HG03342 (cell line): ENCODE measurements at regions not wholly inside any gene's neighbourhood (a gene's known extent, or its start where the extent isn't known, plus 50 kb on each side); places are given as distances from the start of the nearest gene placed in this dataset.
"Not testable (repeated sequence)": the region's sequence is repeated elsewhere in the genome, so short reads cannot be mapped to it uniquely, and the experiment has no call there.

Source experiments
- ATAC-seq: cut with Tn5 transposase; IDR thresholded peaks from one replicate; pipeline ENCODE4 v1.9.1; 2021; ENCODE audit warnings: mild to moderate bottlenecking, moderate library complexity; ENCODE audit not compliant: unreplicated experiment

DNA sequence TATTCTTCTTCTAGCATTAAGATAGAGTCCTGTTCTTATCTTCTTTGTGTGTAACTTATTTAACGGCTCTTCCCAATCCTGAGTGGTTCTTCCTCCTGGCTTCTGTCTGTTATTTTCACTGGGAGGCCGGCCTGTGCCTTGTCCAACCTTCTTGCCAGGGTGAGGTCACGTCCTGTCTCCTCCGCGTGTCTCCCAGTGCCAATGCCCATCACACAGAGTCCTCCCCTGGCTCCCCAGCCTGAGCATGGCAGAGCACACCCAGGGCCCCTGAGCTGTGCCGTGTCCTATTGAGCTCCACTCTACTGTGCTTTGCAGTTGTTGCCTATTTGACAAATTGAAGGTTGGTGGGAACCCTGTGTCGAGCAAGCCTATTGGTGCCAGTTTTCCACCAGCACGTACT, 487.3 kb downstream of the BRD1 start:
- ATAC-seq: no peak

- not testable (repeated sequence) for ATAC-seq
Measured at GRCh38 chr22:49336483-49336882, 491.2 kb downstream of the BRD1 start.

DNA sequence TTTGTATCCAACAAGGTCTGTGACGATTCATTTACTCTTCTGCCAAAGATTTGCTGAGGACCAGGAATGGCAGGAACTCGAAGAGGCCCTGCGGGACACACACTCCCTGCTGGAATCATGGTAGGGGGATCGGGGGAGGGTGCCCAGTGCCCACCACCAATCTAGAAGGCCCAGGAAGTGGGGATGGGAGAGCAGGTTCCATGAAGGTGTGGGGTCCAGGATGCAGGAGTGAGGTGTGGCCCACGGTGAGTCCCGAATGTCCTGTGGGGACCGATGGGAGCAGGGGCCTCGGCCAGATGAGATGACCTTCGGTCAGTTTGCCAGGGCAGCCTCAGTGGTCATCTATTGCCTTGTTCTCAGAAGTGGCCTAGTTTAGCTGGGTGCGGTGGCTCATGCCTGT, 492.7 kb downstream of the BRD1 start:
- ATAC-seq: no peak

- no peak for ATAC-seq
Measured at GRCh38 chr22:49334449-49334789, 493.3 kb downstream of the BRD1 start.

GRCh38 chr22:49333206-49333605, 494.5 kb downstream of the BRD1 start:
- ATAC-seq: no peak

GRCh38 chr22:49332691-49333090, 495.0 kb downstream of the BRD1 start:
- no peak for ATAC-seq

DNA sequence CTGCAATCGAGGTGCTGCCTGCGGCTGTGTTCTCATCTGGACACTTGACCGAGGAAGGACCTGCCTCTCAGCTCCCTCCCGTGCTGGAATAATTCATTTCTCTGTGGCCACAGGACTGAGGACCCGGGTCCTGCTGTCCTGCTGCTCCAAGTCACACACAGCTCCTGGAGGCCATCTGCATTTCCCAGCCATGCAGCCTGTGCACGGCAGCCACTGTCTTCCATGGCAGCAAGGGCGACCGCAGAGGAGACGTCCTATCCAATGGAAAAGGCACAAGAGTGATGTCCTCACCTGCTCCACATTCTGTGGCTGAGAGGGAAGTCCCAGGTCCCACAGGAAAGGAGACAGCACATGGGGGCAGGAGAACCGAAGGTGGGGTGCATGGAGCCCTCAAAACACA, 495.8 kb downstream of the BRD1 start:
- ATAC-seq: no peak

DNA sequence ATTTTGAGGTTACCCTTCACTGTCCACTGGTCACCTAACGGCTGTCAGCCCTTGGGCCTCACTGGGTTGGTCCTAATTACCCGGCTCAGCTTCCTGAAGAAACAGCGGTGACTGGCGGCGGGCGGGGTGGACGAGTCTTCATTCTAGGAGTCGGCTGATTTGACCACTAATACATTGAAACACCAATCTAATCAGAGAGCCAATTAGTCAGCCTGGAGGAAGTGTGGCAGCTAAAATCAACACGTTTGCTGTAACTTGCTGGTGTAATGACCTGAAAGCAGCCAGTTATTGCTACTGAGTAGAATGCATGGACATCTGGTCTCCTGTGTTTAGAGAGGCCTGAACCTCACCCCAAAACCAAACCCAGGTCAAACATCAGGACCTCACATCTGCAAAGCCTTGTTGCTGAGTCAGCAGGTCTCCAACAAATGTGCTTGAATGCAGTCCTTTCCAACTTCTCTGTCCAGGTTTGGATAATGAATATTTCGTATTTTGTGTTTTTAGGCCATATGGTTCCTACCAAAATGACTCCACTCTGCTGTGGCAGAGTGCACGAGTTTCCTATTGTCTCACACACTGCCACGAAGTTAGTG, 496.4 kb downstream of the BRD1 start:
- no peak for ATAC-seq

- ATAC-seq: no peak
Measured at GRCh38 chr22:49330421-49331222, 497.1 kb downstream of the BRD1 start.

- ATAC-seq: no peak
Measured at GRCh38 chr22:49329636-49330035, 498.0 kb downstream of the BRD1 start.

DNA sequence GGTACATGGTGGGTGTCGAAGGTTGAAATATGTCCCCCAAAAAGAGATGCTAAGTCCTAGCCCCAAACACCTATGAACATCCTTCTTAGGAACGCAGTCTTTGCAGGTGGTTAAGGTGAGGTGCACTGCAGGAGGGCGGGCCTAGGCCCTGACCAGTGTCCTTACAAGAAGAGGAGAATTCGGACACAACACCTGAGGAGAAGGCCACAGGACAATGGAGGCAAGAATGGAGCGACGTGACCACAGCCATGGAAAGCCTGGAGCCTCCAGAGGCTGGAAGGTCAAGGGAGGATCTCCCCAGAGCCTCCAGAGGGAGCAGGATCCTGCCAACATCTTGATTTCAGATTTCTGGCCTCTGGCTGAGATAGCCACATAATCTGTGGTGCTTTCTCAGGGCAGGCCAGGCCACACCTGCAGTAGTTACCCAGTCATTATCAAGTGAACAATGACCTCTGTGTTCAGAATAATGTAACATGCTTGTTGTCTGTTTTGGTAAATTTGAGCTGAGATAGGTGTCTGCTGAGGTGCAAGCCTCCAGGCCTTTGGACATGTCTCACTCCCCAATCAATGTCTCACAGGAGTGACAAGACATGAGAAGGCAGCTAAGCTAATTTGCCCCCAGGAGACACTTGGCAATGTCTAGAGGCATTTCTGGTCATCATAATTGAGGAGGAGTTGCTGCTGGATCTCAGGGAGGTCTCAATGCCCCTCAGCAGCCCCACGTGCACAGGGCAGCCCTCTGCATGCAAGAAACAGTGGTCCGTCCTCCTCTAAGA, 498.9 kb downstream of the BRD1 start:
- ATAC-seq: no peak

DNA sequence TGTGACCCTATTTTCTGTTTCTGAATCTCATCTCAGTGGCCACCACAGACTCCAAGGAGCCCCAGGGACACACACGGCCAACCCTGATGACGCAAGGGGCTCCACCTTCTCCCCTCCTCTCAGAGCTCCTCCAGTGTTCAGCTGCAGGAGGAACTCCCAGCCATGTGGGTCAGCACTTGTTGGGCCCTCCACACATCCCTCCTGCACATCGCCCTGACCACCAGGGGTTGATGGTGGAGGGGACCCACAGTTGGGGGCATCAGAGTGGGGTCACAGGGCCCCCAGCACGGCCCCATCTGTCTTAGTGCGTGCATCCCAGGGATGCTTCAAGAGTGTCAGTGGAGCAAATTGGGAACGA, 499.6 kb downstream of the BRD1 start:
- ATAC-seq: no peak

- no peak for ATAC-seq
Measured at GRCh38 chr22:49327411-49328117, 500.1 kb downstream of the BRD1 start.

- no peak for ATAC-seq
Measured at GRCh38 chr22:49326558-49326957, 501.1 kb downstream of the BRD1 start.

DNA sequence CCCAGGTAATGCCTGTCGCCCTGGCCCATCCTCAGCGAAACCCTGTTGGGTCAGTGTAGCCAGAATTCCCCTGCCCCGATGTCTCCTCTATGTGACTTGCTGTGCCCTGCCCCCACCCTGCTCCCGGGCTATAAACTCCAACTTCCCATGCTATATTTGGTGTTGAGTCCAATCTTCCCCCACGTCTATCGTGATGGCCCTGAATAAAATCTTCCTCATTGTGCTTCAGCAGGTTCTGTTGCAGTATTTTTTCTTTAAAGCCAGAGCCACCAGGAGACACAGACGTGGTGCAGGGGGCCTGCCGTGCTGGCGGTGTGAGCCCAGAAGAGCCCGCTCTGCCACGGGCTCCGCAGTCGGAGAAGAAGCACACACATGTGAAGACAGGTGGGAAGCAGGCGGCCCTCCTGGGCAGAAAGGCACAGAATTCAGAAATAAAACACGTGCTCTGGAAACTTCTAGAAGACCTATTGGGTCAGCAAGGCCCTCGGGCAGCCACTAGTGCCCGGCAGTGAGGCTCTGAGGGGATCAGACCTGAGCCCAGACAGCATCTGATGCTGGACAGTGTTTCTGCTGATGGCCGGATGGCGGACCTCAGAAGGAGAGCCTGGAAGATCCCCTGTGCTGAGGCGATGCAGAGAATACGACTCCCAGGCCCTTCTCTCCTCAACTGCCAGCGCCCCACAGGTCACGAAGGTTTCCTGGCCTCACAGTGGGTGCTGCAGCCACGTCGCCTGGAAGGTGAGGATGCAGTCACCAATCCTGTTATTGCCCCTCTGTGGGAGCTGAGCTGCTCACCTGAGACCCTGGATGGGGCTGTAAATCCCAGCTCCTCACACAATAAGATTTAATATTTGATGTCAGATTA, 501.9 kb downstream of the BRD1 start:
- no peak for ATAC-seq

DNA sequence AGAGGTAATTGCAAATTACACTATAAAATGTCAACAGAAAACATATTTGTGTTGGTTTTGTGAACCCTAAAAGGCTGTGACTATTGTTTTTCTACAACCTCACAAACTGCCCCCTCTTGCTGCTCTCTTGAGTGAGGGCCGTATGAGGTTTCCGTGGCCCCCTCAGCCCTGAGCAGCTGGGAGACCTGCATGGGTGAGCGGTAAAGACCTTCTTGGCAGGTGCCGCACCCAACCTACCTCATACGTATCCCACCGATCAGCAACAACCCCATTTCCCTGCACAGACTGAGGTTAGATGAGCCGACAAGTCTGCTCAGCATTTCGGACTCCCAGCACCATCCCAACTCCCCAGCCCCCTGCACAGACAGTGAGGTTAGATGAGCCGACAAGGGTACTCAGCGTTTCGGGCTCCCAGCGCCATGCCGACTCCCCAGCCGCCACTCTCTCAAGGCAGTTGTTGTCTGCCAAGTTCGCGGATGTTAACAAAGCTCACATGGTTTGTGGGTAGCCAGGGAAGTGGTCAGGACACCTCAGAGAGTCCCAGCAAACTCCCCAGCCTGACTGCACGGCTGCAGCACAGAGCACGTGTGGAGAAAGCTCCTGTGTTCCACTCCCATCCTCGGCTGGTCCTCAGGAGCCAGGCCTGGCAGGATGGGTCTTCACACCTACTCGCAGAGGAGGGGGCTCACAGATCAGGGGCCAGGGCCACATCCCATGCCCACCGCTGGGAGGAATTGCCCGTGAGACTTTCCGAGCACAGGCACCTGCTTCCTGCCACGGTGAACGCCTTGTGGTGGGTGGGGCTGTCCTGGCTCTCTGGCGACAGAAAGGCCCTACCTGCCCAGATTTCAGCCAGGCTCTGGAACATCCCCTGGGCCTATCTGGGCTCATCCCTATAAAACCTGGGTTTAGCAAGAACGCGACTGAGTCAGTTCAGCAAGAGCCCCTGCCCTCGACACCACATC, 502.9 kb downstream of the BRD1 start:
- no peak for ATAC-seq

- no peak for ATAC-seq
Measured at GRCh38 chr22:49323751-49324415, 503.8 kb downstream of the BRD1 start.

GRCh38 chr22:49322861-49323622, 504.6 kb downstream of the BRD1 start:
- ATAC-seq: no peak
